ENCODE measurements at regions not wholly inside any gene's neighbourhood (a gene's known extent, or its start where the extent isn't known, plus 50 kb on each side); places are given as distances from the start of the nearest gene placed in this dataset.

- no peak for TF ChIP-seq CTCF (IDR thresholded peaks at IDR 0.05; ENCODE audit: insufficient read depth, low read length)
- DNase-seq (ENCODE audit: low read depth), result peak; percentile 74
- no peak overlapping the region for H3K4me3 ChIP-seq (ENCODE audit: low read depth, low read length)
Measured at GRCh38 chrX:45524296-45524695, 323.6 kb upstream of the DIPK2B start.

- no peak for DNase-seq (ENCODE audit: low read depth)
- no peak overlapping the region for H3K4me3 ChIP-seq (ENCODE audit: low read depth, low read length)
- TF ChIP-seq CTCF (IDR thresholded peaks at IDR 0.05; ENCODE audit: insufficient read depth, low read length), result no peak
Measured at GRCh38 chrX:45518552-45518951, 317.9 kb upstream of the DIPK2B start.

- peak; percentile 77 for DNase-seq (ENCODE audit: low read depth)
- TF ChIP-seq CTCF (IDR thresholded peaks at IDR 0.05; ENCODE audit: insufficient read depth, low read length), result no peak
Measured at GRCh38 chrX:45517090-45517973, 316.7 kb upstream of the DIPK2B start.

GRCh38 chrX:45515262-45516215 lies 314.9 kb upstream of the DIPK2B start:
- H3K4me3 ChIP-seq (ENCODE audit: low read depth, low read length), result no peak overlapping the region
- DNase-seq (ENCODE audit: low read depth), result peak; percentile 91
- peak; percentile 77 for TF ChIP-seq CTCF (IDR thresholded peaks at IDR 0.05; ENCODE audit: insufficient read depth, low read length)

More at GRCh38 chrX:45517090-45517973, 316.7 kb upstream of the DIPK2B start:
- no peak overlapping the region for H3K4me3 ChIP-seq (ENCODE audit: low read depth, low read length)

- no peak overlapping the region for H3K4me3 ChIP-seq (ENCODE audit: low read depth, low read length)
- DNase-seq (ENCODE audit: low read depth), result no peak
- TF ChIP-seq CTCF (IDR thresholded peaks at IDR 0.05; ENCODE audit: insufficient read depth, low read length), result no peak
Measured at GRCh38 chrX:45513042-45513441, 312.4 kb upstream of the DIPK2B start.

- no peak for TF ChIP-seq CTCF (IDR thresholded peaks at IDR 0.05; ENCODE audit: insufficient read depth, low read length)
- peak; percentile 63 for DNase-seq (ENCODE audit: low read depth)
- H3K4me3 ChIP-seq (ENCODE audit: low read depth, low read length), result no peak overlapping the region
Measured at GRCh38 chrX:45508454-45508853, 307.8 kb upstream of the DIPK2B start.
